ENCODE measurements at regions not wholly inside any gene's neighbourhood (a gene's known extent, or its start where the extent isn't known, plus 50 kb on each side); places are given as distances from the start of the nearest gene placed in this dataset.

DNA sequence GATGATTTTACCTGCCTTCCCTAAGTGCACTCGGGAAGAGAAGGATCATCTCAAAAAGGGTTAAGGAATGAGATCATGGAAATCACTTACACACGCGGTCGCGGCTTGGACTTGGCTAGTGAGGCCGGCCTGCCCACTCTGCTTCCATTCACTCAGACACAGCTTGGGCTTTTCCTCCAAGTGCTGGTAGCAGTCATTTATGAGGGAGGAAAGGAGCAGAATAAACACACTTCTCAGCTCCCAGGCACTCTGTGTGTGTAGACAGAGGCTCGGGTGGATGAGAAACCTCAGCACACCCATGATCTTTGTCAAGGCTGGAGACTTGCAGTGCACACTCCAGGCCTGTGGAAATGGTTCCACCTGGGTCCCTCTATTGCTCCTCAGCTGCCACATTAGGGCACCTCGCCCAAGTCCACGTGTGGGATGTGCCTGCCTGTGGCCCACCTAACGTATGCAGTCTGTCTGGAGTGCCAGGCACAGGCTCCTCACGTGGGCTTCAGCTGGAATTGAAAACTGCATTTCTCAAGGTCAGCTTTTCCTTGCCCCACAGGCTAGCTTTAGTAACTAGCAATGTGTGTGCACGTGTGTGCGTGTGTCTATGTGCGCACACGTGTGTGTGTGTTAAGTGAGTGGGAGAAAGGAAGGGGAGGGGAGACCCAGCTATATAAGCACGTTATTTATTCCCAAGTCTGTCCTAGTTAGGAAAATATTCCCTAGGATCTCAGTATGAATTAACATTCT, 288.4 kb downstream of the SOX11 start:
- POLR2A ChIA-PET: no interaction called here
- DNase-seq (no peak), ATAC-seq (no peak)
- H3K27me3 Mint-ChIP-seq: peaks cover 1 to 31% (median 15%) of the 10 kb centered on the region in 5 donors
- H3K4me3 Mint-ChIP-seq: no peak overlapping the region
- no peaks in the 10 kb centered on the region for H3K36me3 Mint-ChIP-seq
- H3K9me3 Mint-ChIP-seq: peaks cover 0 to 3% (median 0%) of the 10 kb centered on the region in 9 donors
- H3K4me1 Mint-ChIP-seq: peaks cover 0 to 2% (median 0%) of the 10 kb centered on the region in 4 donors
- no peak overlapping the region for H3K27ac Mint-ChIP-seq

DNA sequence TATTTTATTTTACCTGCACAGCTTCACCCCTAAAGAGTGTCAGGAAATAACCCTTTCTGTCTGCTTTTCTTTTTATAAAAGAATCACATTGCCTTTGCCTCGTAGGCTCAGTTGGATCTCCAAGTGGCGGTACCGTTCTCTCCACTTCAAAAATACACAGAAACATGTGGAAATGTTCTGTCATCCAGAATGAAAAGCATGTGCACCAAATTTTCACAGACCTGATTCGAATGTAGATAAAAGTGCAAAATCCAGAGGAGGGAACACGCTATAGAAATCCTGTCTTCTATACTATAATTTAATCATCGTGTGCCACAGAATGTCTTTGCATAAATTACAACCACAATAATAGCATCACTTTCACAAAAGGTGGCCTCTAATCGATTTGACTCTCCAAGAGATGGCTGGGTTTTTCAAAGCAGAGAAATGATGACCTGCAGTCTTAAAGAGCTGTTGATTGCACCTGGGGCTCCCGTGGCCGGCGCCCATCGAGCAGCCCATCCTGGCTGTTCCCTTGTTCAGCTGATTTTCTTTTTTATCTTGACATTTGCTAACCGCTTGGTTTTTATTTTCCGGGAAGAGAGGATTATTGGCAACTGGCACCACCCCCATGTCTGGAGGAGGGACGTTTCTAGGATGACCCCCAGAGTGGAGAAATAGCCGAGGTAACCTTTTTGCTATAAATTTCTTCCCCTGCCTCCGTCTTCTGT, 290.2 kb downstream of the SOX11 start:
- peaks cover 0 to 5% (median 0%) of the 10 kb centered on the region in 9 donors for H3K9me3 Mint-ChIP-seq
- no peak overlapping the region for H3K27ac Mint-ChIP-seq
- peaks cover 0 to 2% (median 0%) of the 10 kb centered on the region in 4 donors for H3K4me1 Mint-ChIP-seq
- DNase-seq (no peak), ATAC-seq (no peak)
- H3K4me3 Mint-ChIP-seq: no peak overlapping the region
- POLR2A ChIA-PET: no interaction called here
- H3K36me3 Mint-ChIP-seq: no peaks in the 10 kb centered on the region
- peaks cover 1 to 31% (median 15%) of the 10 kb centered on the region in 5 donors for H3K27me3 Mint-ChIP-seq

DNA sequence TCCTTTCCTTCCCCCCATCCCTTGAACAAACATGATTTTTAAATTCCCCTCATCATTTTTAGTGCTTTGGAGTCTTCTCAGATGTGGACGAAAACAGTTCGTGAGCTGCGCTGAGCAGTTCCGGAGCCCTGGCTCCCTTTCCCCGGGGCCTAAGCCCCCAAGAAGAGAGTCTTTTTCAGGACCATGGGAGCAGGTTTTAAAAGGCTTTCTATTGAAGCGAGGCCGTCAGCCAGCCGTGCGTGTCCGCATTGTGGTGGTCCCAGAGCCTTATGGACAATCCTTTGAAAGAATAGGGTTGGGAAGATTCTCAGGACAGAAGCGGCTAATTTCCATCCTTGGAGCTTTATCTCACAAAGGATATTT, 290.7 kb downstream of the SOX11 start:
- ATAC-seq: no peak
- POLR2A ChIA-PET: no interaction called here
- H3K9me3 Mint-ChIP-seq: peaks cover 0 to 5% (median 0%) of the 10 kb centered on the region in 9 donors

DNA sequence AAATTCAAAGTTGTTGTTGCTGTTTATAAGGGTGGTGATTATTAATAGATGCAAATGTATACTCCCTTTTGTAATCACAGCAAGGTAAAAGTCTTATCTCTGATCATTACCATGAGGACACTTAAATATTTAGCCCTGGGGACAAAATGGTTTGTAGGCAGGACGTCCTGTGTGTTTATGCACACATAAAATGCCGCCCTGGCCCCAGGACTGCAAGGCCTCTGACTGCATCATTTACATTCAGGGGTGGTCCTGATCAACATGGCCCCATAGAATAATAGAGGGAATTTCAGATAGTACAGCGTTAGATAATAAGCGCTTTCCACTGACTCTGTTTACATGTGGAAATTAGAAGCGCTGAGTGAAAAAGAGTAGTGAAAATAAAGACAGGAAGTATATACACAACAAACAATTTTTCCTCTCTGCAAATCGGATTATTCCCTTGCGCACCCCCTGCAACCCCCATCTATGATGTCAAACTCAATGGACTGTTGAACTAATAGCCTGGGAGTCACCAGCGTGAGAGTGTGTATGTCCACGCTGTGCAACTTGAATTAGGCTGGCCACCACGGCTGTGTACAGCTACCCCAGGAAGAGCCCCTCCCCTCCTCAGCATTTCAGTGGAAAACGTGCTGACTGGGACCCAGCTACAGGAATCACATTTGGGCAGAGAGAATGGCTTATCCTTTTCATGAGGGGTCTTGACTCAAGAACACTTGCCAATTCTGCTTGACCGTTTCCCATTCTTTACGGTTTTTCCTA, 291.5 kb downstream of the SOX11 start:
- Mint-ChIP-seq H3K27me3 (peaks cover 1 to 31% (median 15%) of the 10 kb centered on the region in 5 donors), H3K4me3 (no peak overlapping the region), H3K27ac (no peak overlapping the region), H3K9me3 (peaks cover 0 to 5% (median 0%) of the 10 kb centered on the region in 9 donors), H3K4me1 (peaks cover 0 to 2% (median 0%) of the 10 kb centered on the region in 4 donors), H3K36me3 (no peaks in the 10 kb centered on the region)
- ATAC-seq: no peak
- no peak for DNase-seq
- POLR2A ChIA-PET: no interaction called here

More for the DNA sequence above, 290.7 kb downstream of the SOX11 start:
- Mint-ChIP-seq H3K27me3 (peaks cover 1 to 31% (median 15%) of the 10 kb centered on the region in 5 donors), H3K27ac (no peak overlapping the region), H3K4me3 (no peak overlapping the region), H3K36me3 (no peaks in the 10 kb centered on the region), H3K4me1 (peaks cover 0 to 2% (median 0%) of the 10 kb centered on the region in 4 donors)
- no peak for DNase-seq

DNA sequence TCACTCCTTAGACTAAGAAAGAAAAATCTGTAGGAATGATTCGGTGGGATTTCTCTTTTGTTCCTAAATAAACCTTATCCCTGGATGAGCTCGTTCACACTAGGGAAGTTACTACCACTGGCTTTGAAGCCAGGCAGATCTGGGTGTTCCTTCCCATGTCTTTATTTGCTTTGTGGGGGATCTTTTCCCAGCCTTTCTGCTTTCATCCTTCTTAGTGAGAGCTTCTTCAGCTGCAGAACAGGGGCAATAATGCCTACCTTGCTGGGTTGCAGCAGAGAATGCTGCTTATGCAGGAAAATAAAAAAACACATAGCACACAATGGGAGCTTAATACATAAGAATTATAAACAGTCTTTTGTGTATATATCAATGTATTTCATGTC, 292.1 kb downstream of the SOX11 start:
- no peak for ATAC-seq
- Mint-ChIP-seq H3K9me3 (peaks cover 0 to 5% (median 0%) of the 10 kb centered on the region in 9 donors), H3K27ac (no peak overlapping the region), H3K27me3 (peaks cover 1 to 31% (median 15%) of the 10 kb centered on the region in 5 donors), H3K4me1 (peaks cover 0 to 2% (median 0%) of the 10 kb centered on the region in 4 donors), H3K36me3 (no peaks in the 10 kb centered on the region), H3K4me3 (no peak overlapping the region)
- POLR2A ChIA-PET: no interaction called here
- DNase-seq: no peak

DNA sequence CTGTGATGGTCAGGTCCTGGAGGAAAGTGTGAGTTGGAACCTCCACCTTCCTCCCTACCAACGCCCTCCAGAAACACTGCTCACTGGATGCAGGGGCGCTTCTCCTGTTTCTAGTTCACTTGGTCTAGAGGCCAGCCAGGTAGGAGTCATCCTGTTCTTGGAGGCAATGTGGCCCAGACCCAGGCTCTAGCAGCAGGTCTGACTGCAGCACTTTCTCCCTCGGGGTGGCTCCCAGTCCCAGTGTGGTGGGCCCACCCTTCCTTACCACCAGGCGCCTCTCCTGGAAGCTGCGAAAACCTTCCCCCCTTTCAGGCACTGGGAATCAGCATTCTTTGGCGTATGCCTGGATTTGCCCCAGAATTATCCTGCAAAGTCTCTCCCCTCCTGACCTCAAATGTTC, 292.8 kb downstream of the SOX11 start:
- H3K36me3 Mint-ChIP-seq: no peaks in the 10 kb centered on the region
- ATAC-seq (no peak), DNase-seq (no peak)
- H3K4me1 Mint-ChIP-seq: peaks cover 0 to 2% (median 0%) of the 10 kb centered on the region in 4 donors
- POLR2A ChIA-PET: no interaction called here
- H3K27me3 Mint-ChIP-seq: peaks cover 1 to 31% (median 15%) of the 10 kb centered on the region in 5 donors
- H3K4me3 Mint-ChIP-seq: no peak overlapping the region
- H3K9me3 Mint-ChIP-seq: peaks cover 0 to 5% (median 0%) of the 10 kb centered on the region in 9 donors
- no peak overlapping the region for H3K27ac Mint-ChIP-seq

DNA sequence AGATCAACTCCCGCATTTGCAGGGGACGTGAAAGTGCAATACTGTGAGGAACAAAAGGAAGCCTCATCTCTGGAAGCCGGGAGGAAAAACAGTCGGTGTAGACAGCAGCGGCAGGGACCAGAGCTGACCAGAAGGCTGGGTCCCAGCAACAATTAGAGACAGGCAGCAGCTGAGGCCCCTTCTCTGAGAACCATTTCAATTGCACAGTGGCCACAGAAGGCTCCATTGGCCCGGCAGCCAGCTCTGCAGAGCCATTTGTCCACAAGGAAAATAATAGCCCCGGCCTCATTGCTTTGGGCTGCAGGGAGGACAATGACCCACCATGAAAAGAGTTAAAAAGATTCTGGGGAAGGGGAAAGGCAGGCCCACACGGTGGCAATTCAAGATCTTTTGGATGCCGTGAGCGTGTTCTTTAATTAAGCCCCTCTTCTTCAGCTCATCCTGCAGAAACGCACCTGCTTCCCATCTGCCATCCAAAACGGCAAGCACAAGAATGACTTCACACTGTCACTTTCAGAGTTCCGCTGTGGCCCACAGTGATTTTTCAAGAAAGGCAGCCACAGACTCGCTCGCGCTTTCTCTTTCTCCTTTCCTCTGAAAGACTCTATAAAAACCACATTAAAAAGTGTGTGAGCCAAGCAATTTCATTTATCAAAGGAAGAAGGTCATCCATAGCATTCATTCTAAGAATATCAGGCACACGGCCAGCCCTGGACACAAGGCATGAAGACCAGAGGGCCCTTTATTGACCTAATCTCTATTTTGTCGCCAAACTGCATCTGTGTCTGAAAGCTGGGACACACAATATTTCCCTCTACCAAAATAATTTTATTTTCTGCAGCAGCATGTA, 293.6 kb downstream of the SOX11 start:
- ATAC-seq: no peak
- Mint-ChIP-seq H3K9me3 (peaks cover 0 to 5% (median 0%) of the 10 kb centered on the region in 9 donors), H3K27me3 (peaks cover 0 to 30% (median 11%) of the 10 kb centered on the region in 5 donors), H3K27ac (no peak overlapping the region), H3K4me3 (no peak overlapping the region), H3K36me3 (no peaks in the 10 kb centered on the region), H3K4me1 (peaks cover 0 to 2% (median 0%) of the 10 kb centered on the region in 4 donors)
- no peak for DNase-seq
- POLR2A ChIA-PET: no interaction called here

DNA sequence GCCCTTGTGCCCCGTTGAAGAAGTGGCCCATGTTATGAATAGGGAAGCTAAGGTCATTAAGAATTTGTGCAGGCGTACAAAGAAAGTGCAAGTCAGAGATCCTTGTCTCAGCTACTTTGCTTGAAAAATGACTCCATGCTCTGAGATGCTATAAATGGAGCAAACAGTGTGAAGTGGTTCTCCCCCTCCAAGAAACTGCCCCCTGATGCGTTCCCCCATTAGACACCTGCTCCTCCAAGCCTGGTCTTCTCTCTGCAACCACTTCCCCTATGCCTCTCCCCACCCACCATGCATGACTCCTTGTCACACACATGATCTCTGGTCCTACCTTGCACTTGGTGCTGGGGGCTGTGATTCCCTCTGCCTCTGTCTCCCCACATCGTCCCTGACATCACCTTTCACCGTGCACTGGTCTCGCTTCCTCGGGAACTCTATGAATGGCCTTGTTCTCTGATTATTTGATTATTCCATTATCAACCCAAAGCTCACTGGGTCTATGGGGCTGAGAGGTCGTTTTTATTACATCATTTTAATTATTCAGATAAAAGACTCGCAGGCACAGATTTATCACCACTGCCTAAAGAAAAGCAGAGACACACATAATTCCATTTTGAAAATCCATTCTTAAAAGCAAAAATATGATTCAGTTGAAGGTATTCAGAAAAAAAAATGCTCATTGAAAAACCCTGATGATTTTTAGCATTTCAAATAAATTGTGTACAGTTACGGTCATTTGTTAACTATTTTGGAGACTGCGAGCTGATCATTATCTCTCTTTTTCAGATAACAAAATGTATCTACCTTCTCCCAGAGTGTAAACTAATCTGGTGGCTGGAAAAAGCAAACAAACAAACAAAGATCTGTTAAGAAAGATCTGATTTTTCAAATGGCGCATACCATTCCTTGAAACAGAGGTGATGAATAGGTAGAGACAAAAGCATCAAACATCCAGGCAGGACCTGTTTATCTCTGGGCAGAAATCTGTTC, 294.9 kb downstream of the SOX11 start:
- POLR2A ChIA-PET: no interaction called here
- ATAC-seq: no peak
- H3K27me3 Mint-ChIP-seq: peaks cover 0 to 18% (median 9%) of the 10 kb centered on the region in 5 donors

DNA sequence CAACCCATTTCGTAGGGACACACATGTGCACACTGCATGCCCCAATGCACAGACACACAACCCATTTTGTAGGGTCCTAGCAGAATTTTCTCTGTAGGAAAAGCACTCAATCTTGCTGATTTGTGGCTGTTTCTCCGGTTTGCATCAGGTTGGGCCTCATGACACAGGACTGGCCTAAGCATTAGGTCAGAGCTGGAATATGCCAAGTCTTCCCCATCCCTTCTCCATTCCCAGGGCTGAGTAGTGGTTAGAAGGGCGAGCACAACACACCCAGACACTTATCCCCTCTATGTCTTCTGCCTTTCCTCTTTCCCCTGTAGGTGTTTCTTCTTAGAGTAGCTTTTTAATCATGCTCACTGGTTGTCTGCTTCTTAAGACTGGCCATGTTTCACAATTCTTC, 295.9 kb downstream of the SOX11 start:
- peaks cover 0 to 8% (median 3%) of the 10 kb centered on the region in 5 donors for H3K27me3 Mint-ChIP-seq
- H3K4me1 Mint-ChIP-seq: no peaks in the 10 kb centered on the region
- no peak overlapping the region for H3K27ac Mint-ChIP-seq
- DNase-seq: no peak
- H3K4me3 Mint-ChIP-seq: no peak overlapping the region
- ATAC-seq: no peak
- H3K9me3 Mint-ChIP-seq: peaks cover 0 to 4% (median 0%) of the 10 kb centered on the region in 9 donors
- POLR2A ChIA-PET: no interaction called here
- H3K36me3 Mint-ChIP-seq: peaks cover 0 to 2% (median 0%) of the 10 kb centered on the region in 3 donors

More for the DNA sequence above, 294.9 kb downstream of the SOX11 start:
- Mint-ChIP-seq H3K4me1 (no peaks in the 10 kb centered on the region), H3K36me3 (peaks cover 0 to 2% (median 0%) of the 10 kb centered on the region in 3 donors), H3K4me3 (no peak overlapping the region), H3K27ac (no peak overlapping the region), H3K9me3 (peaks cover 0 to 2% (median 0%) of the 10 kb centered on the region in 9 donors)
- DNase-seq: no peak

DNA sequence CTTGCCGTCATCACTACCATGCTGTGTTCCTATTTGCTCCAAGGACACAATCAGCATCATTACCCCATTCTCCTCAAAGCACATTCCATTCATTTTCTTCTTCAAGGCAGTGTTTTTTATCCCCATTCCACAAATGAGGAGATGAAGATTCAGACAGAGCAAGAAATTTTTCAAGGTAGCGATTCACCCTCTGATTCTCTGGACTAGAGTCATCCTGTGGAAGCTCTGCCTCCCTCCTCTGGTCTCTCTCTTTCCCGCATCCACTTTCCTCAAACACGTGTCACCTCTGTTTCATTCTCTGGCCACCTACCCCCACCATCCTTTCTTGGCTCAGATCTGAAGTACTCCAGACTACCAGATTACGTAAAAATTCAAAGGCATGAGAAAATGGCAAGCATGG, 297.9 kb downstream of the SOX11 start:
- ATAC-seq (no peak), DNase-seq (no peak)
- H3K27ac Mint-ChIP-seq: no peak overlapping the region
- H3K36me3 Mint-ChIP-seq: peaks cover 0 to 2% (median 0%) of the 10 kb centered on the region in 3 donors
- H3K4me3 Mint-ChIP-seq: no peak overlapping the region
- peaks cover 0 to 2% (median 0%) of the 10 kb centered on the region in 5 donors for H3K27me3 Mint-ChIP-seq
- POLR2A ChIA-PET: no interaction called here
- no peaks in the 10 kb centered on the region for H3K4me1 Mint-ChIP-seq
- H3K9me3 Mint-ChIP-seq: peaks cover 0 to 4% (median 0%) of the 10 kb centered on the region in 9 donors

DNA sequence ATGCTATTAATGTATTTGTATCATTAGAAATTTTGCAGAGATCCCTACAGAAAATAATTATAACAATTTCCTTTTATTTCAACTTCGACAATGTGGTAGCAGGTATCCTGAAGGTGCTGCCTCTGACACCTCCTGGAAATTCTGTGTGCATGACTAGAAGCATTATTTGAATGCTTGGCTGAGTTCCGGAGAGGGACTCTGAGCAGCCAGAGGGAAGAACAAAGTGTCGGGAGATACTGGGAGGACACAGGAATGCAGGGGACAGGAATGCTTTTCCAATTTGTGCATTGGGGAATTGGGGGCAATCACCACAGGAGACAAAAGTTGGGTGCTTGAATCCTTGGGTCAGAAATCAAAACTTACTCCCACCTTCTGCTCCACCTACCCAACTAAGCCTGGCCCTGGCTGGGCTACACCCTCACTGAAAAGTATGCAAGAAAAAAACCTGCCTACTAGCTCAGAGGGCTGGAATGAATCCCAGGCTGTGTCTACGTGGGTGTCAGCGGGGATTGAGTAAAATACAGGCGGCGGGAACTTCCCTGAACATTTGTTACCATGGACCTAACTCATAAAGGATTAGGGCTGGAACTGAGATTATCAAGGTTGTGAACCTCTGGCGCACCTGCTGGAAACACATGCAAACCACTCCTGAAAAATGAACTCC, 299.3 kb downstream of the SOX11 start:
- ATAC-seq (no peak), DNase-seq (no peak)
- Mint-ChIP-seq H3K4me1 (no peaks in the 10 kb centered on the region), H3K9me3 (peaks cover 0 to 4% (median 0%) of the 10 kb centered on the region in 9 donors), H3K27me3 (peaks cover 0 to 8% (median 0%) of the 10 kb centered on the region in 5 donors), H3K27ac (no peak overlapping the region), H3K4me3 (no peak overlapping the region), H3K36me3 (peaks cover 0 to 2% (median 0%) of the 10 kb centered on the region in 3 donors)
- POLR2A ChIA-PET: no interaction called here
